ENCODE measurements at regions not wholly inside any gene's neighbourhood (a gene's known extent, or its start where the extent isn't known, plus 50 kb on each side); places are given as distances from the start of the nearest gene placed in this dataset.

GRCh38 chr2:37582481-37583220, 88.8 kb downstream of the CDC42EP3 start:
- H3K27me3 Mint-ChIP-seq = no peaks in the 10 kb centered on the region
- no peak for ATAC-seq
- H3K4me1 Mint-ChIP-seq = peaks cover 46% of the 10 kb centered on the region
- H3K27ac Mint-ChIP-seq = no peak overlapping the region
- no peak overlapping the region for H3K4me3 Mint-ChIP-seq
- H3K36me3 Mint-ChIP-seq = peaks cover 5% of the 10 kb centered on the region
- peaks cover 8% of the 10 kb centered on the region for H3K9me3 Mint-ChIP-seq

GRCh38 chr2:37583402-37583801, 88.0 kb downstream of the CDC42EP3 start:
- peaks cover 48% of the 10 kb centered on the region for H3K4me1 Mint-ChIP-seq

GRCh38 chr2:37583867-37584266, 87.6 kb downstream of the CDC42EP3 start:
- H3K9me3 Mint-ChIP-seq = peaks cover 8% of the 10 kb centered on the region

More at GRCh38 chr2:37583402-37583801, 88.0 kb downstream of the CDC42EP3 start:
- Mint-ChIP-seq H3K9me3 (peaks cover 8% of the 10 kb centered on the region), H3K27me3 (no peaks in the 10 kb centered on the region), H3K27ac (no peak overlapping the region), H3K36me3 (peaks cover 5% of the 10 kb centered on the region), H3K4me3 (no peak overlapping the region)
- ATAC-seq = no peak

GRCh38 chr2:37585295-37585908, 86.0 kb downstream of the CDC42EP3 start:
- peaks cover 67% of the 10 kb centered on the region for H3K4me1 Mint-ChIP-seq
- peak; percentile 71 for ATAC-seq
- H3K4me3 Mint-ChIP-seq = peak overlapping the region; percentile 64
- H3K27me3 Mint-ChIP-seq = no peaks in the 10 kb centered on the region
- H3K9me3 Mint-ChIP-seq = no peaks in the 10 kb centered on the region
- no peaks in the 10 kb centered on the region for H3K36me3 Mint-ChIP-seq
- H3K27ac Mint-ChIP-seq = peak overlapping the region; percentile 74

More at GRCh38 chr2:37583867-37584266, 87.6 kb downstream of the CDC42EP3 start:
- ATAC-seq = no peak
- Mint-ChIP-seq H3K4me1 (peaks cover 53% of the 10 kb centered on the region), H3K4me3 (no peak overlapping the region), H3K27ac (peak overlapping the region; percentile 36), H3K27me3 (no peaks in the 10 kb centered on the region), H3K36me3 (peaks cover 5% of the 10 kb centered on the region)

- Mint-ChIP-seq H3K27me3 (no peaks in the 10 kb centered on the region), H3K9me3 (no peaks in the 10 kb centered on the region), H3K4me1 (peaks cover 67% of the 10 kb centered on the region), H3K4me3 (peak overlapping the region; percentile 13), H3K27ac (peak overlapping the region; percentile 74), H3K36me3 (no peaks in the 10 kb centered on the region)
- peak; percentile 41 for ATAC-seq
Observed at GRCh38 chr2:37585982-37586621, 85.3 kb downstream of the CDC42EP3 start.

- no peaks in the 10 kb centered on the region for H3K9me3 Mint-ChIP-seq
- peaks cover 68% of the 10 kb centered on the region for H3K4me1 Mint-ChIP-seq
- peak overlapping the region; percentile 74 for H3K27ac Mint-ChIP-seq
- no peaks in the 10 kb centered on the region for H3K27me3 Mint-ChIP-seq
- H3K4me3 Mint-ChIP-seq = peak overlapping the region; percentile 13
- H3K36me3 Mint-ChIP-seq = no peaks in the 10 kb centered on the region
- ATAC-seq = no peak
Observed at GRCh38 chr2:37586663-37587317, 84.7 kb downstream of the CDC42EP3 start.

DNA sequence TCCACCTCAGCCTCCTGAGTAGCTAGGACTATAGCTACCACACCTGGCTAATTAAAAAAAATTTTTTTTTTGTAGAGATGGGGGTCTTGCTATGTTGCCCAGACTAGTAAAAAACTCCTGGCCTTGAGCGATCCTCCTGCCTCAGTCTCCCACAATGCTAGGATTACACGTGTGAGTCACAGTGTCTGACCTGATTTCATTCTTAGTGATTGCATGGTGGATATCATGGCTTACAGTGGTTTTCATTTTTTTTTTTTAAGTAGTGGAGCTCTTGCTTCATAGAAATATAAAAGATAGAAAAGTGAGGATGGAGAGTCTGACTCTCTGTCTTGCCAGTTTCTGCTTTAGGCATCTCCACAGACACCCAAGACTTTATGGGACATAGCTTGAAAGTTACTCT, 83.6 kb downstream of the CDC42EP3 start:
- H3K27me3 Mint-ChIP-seq = no peaks in the 10 kb centered on the region
- no peak overlapping the region for H3K4me3 Mint-ChIP-seq
- H3K27ac Mint-ChIP-seq = no peak overlapping the region
- H3K4me1 Mint-ChIP-seq = peaks cover 66% of the 10 kb centered on the region
- ATAC-seq = no peak
- H3K36me3 Mint-ChIP-seq = no peaks in the 10 kb centered on the region
- H3K9me3 Mint-ChIP-seq = no peaks in the 10 kb centered on the region

GRCh38 chr2:37588316-37588777, 83.1 kb downstream of the CDC42EP3 start:
- no peaks in the 10 kb centered on the region for H3K36me3 Mint-ChIP-seq
- H3K27me3 Mint-ChIP-seq = no peaks in the 10 kb centered on the region
- no peaks in the 10 kb centered on the region for H3K9me3 Mint-ChIP-seq
- peak overlapping the region; percentile 62 for H3K27ac Mint-ChIP-seq
- no peak overlapping the region for H3K4me3 Mint-ChIP-seq
- ATAC-seq = no peak
- H3K4me1 Mint-ChIP-seq = peaks cover 60% of the 10 kb centered on the region

DNA sequence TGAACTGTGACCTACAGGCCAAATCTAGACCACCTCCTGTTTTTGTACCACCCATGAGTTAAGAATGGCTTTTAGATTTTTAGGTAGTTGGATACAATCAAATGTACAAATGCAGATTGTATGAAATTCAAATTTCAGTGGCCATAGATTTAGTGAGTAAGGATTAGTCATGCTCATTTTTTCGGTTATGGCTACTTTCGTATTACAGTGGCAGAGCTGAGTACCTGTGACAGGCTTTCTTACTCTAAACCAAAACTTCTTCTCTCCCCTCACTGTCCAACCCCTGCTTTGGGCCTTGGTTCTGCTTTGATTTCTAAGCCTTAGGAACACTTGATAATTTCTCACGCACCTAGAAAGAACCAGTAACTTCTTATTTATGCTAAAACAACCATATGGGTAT, 82.1 kb downstream of the CDC42EP3 start:
- Mint-ChIP-seq H3K9me3 (no peaks in the 10 kb centered on the region), H3K36me3 (no peaks in the 10 kb centered on the region), H3K4me1 (peaks cover 53% of the 10 kb centered on the region), H3K27ac (peak overlapping the region; percentile 62), H3K4me3 (no peak overlapping the region), H3K27me3 (no peaks in the 10 kb centered on the region)
- no peak for ATAC-seq

DNA sequence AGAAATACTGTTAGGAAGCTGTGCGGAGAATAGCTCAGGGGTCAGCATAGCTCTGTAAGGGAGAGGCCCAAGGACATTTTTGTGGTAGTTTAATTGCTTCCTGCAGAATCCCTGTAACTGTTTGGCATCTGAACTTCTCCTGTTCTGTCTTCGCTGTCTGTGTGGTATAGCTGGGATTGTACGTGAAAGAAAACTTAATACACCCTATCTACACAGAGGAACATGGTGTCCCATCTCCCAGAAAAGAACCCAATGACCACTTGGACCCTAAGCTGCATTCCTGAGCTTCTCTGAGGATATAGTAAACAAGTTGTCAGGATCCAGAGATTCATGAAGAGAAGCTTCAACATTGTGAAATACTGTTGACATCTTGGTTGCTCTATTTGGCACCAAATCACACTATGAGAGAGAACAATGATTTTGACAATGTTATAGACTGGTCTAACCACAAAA, 81.3 kb downstream of the CDC42EP3 start:
- no peak for ATAC-seq
- Mint-ChIP-seq H3K9me3 (no peaks in the 10 kb centered on the region), H3K27ac (no peak overlapping the region), H3K4me3 (no peak overlapping the region), H3K27me3 (no peaks in the 10 kb centered on the region), H3K36me3 (no peaks in the 10 kb centered on the region), H3K4me1 (peaks cover 47% of the 10 kb centered on the region)
